Neuronal stem cell (in vitro differentiated cells): ENCODE measurements at regions not wholly inside any gene's neighbourhood (a gene's known extent, or its start where the extent isn't known, plus 50 kb on each side); places are given as distances from the start of the nearest gene placed in this dataset.

Experiments
- DNase-seq: peaks from one replicate; pipeline ENCODE4 v3.0.0-alpha.2; 2013; ENCODE audit warnings: low spot score
- H2AFZ ChIP-seq: one replicate; pipeline ENCODE4 v1.6.1; 2013; ENCODE audit warnings: mild to moderate bottlenecking, low read length, inconsistent platforms
- H2AK5ac ChIP-seq: 2 replicates; pipeline ENCODE4 v1.6.1; 2013; ENCODE audit warnings: low read depth, mild to moderate bottlenecking, inconsistent platforms, low read length, moderate library complexity, mixed read lengths
- H2BK120ac ChIP-seq: 2 replicates; pipeline ENCODE4 v1.6.1; 2013; ENCODE audit warnings: low read depth, mild to moderate bottlenecking, inconsistent platforms, low read length, moderate library complexity, mixed read lengths
- H2BK12ac ChIP-seq: one replicate; pipeline ENCODE4 v1.6.1; 2013; ENCODE audit warnings: low read length, inconsistent platforms
- H2BK15ac ChIP-seq: 2 replicates; pipeline ENCODE4 v1.6.1; 2013; ENCODE audit warnings: mild to moderate bottlenecking, low read length, inconsistent platforms, mixed read lengths
- H2BK5ac ChIP-seq: one replicate; pipeline ENCODE4 v1.6.1; 2013; ENCODE audit warnings: inconsistent platforms, mild to moderate bottlenecking, low read length, moderate library complexity
- H3K14ac ChIP-seq: one replicate; pipeline ENCODE4 v1.6.1; 2013; ENCODE audit warnings: low read length, inconsistent platforms
- H3K18ac ChIP-seq: 2 replicates; pipeline ENCODE4 v1.6.1; 2013; ENCODE audit warnings: low read length, inconsistent platforms
- H3K23ac ChIP-seq: 2 replicates; pipeline ENCODE4 v1.6.1; 2013; ENCODE audit warnings: low read depth, mild to moderate bottlenecking, mixed read lengths, low read length, inconsistent platforms; ENCODE audit not compliant: poor library complexity
- H3K27ac ChIP-seq: replicated peaks from 3 replicates; pipeline ENCODE4 v1.5.1; 2013; ENCODE audit warnings: low read length, inconsistent platforms
- H3K27me3 ChIP-seq, 3 experiments: 2 replicates each; pipeline ENCODE4 v1.6.1; 2013; ENCODE audit warnings: low read length in 3 of 3, mild to moderate bottlenecking in 2 of 3, inconsistent platforms in 1 of 3, low read depth in 1 of 3, mixed read lengths in 1 of 3, moderate library complexity in 1 of 3; ENCODE audit not compliant: control insufficient read depth in 3 of 3, insufficient read depth in 3 of 3
- H3K36me3 ChIP-seq, 2 donors: replicated peaks in 1 of 2; 2 replicates each; pipeline ENCODE4 v1.6.1; 2013; ENCODE audit warnings: low read length in 2 of 2; ENCODE audit not compliant: control insufficient read depth in 2 of 2, insufficient read depth in 2 of 2
- H3K4ac ChIP-seq: 2 replicates; pipeline ENCODE4 v1.6.1; 2013; ENCODE audit warnings: inconsistent platforms, mild to moderate bottlenecking, low read length, moderate library complexity
- H3K4me1 ChIP-seq, 2 donors: 1 replicate in 1 of 2; 2 replicates in 1 of 2; pipeline ENCODE4 v1.6.1; 2013; ENCODE audit warnings: low read length in 2 of 2, low read depth in 1 of 2; ENCODE audit not compliant: control insufficient read depth in 2 of 2, insufficient read depth in 1 of 2
- H3K4me2 ChIP-seq: one replicate; pipeline ENCODE4 v1.6.1; 2013; ENCODE audit warnings: mild to moderate bottlenecking, low read length, inconsistent platforms; ENCODE audit not compliant: insufficient read depth, poor library complexity, severe bottlenecking
- H3K4me3 ChIP-seq, 2 donors: 2 replicates each; pipeline ENCODE4 v1.5.1; 2013; ENCODE audit warnings: low read length in 2 of 2, mild to moderate bottlenecking in 2 of 2, inconsistent platforms in 1 of 2, moderate library complexity in 1 of 2
- H3K79me1 ChIP-seq: one replicate; pipeline ENCODE4 v1.6.1; 2013; ENCODE audit warnings: low read depth, mild to moderate bottlenecking, inconsistent platforms, low read length, moderate library complexity
- H3K9ac ChIP-seq: one replicate; pipeline ENCODE4 v1.6.1; 2013; ENCODE audit warnings: mild to moderate bottlenecking, low read depth, low read length, inconsistent platforms; ENCODE audit not compliant: poor library complexity
- H3K9me3 ChIP-seq, 2 donors: replicated peaks in 1 of 2; 2 replicates each; pipeline versions ENCODE3 to v1.6.1; 2013; ENCODE audit warnings: low read length in 2 of 2, mild to moderate bottlenecking in 2 of 2, inconsistent platforms in 1 of 2, low read depth in 1 of 2, mixed read lengths in 1 of 2, moderate library complexity in 1 of 2; ENCODE audit not compliant: control insufficient read depth in 2 of 2, insufficient read depth in 1 of 2
- H4K8ac ChIP-seq: one replicate; pipeline ENCODE4 v1.6.1; 2013; ENCODE audit warnings: low read depth, mild to moderate bottlenecking, inconsistent platforms, low read length, moderate library complexity
- H4K91ac ChIP-seq: one replicate; pipeline ENCODE4 v1.6.1; 2013; ENCODE audit warnings: low read length, low read depth, mild to moderate bottlenecking, inconsistent platforms; ENCODE audit not compliant: poor library complexity
- WGBS, 2 donors: extraction: QIAGEN DNeasy Blood & Tissue Kit; methylation state at CpG; one replicate each; pipeline ENCODE4 v1.1.7; 2013; ENCODE audit warnings: missing lambda C conversion rate in 2 of 2, mixed read lengths in 1 of 2; ENCODE audit not compliant: insufficient read length in 2 of 2, insufficient replicate concordance in 1 of 2; ENCODE audit errors: extremely low coverage in 2 of 2; 5-methylcytosine and 5-hydroxymethylcytosine counted together

- H2AFZ ChIP-seq = no peak overlapping the region
- H3K14ac ChIP-seq = no peak overlapping the region
- H3K4me1 ChIP-seq = peaks cover 0 to 3% of the 10 kb centered on the region in 2 donors
- no peak overlapping the region for H3K4me3 ChIP-seq
- no peaks in the 10 kb centered on the region for H3K36me3 ChIP-seq
- no peaks in the 10 kb centered on the region for H3K79me1 ChIP-seq
- H4K91ac ChIP-seq = no peak overlapping the region
- no peak overlapping the region for H3K9ac ChIP-seq
- H3K18ac ChIP-seq = no peak overlapping the region
- no peak overlapping the region for H3K23ac ChIP-seq
- no peak overlapping the region for H3K4ac ChIP-seq
- no peak overlapping the region for H3K27ac ChIP-seq
- no peaks in the 10 kb centered on the region for H3K9me3 ChIP-seq
- H3K27me3 ChIP-seq = no peaks in the 10 kb centered on the region
- no peak overlapping the region for H4K8ac ChIP-seq
- H3K4me2 ChIP-seq = no peak overlapping the region
- H2BK120ac ChIP-seq = no peak overlapping the region
- H2BK12ac ChIP-seq = no peak overlapping the region
- DNase-seq = no peak
- H2BK5ac ChIP-seq = no peak overlapping the region
- H2BK15ac ChIP-seq = no peak overlapping the region
- H2AK5ac ChIP-seq = no peak overlapping the region
These were observed 2772.2 kb downstream of the PCDH9 start for GRCh38 chr13:64457976-64458375.

- no peak overlapping the region for H3K27ac ChIP-seq
- WGBS, 2 donors = no CpG with 5 or more reads among the region's 2 CpGs
- H4K91ac ChIP-seq = no peak overlapping the region
- peaks cover 0 to 3% of the 10 kb centered on the region in 2 donors for H3K4me1 ChIP-seq
- H3K79me1 ChIP-seq = no peaks in the 10 kb centered on the region
- DNase-seq = no peak
- no peaks in the 10 kb centered on the region for H3K27me3 ChIP-seq
- no peak overlapping the region for H2BK15ac ChIP-seq
- H2BK12ac ChIP-seq = no peak overlapping the region
- no peak overlapping the region for H3K4ac ChIP-seq
- H3K4me2 ChIP-seq = no peak overlapping the region
- H4K8ac ChIP-seq = no peak overlapping the region
- H3K18ac ChIP-seq = no peak overlapping the region
- H3K23ac ChIP-seq = no peak overlapping the region
- no peak overlapping the region for H3K14ac ChIP-seq
- H2BK120ac ChIP-seq = no peak overlapping the region
- H3K9ac ChIP-seq = no peak overlapping the region
- H3K36me3 ChIP-seq = no peaks in the 10 kb centered on the region
- H3K9me3 ChIP-seq = no peaks in the 10 kb centered on the region
- no peak overlapping the region for H2BK5ac ChIP-seq
- no peak overlapping the region for H3K4me3 ChIP-seq
- no peak overlapping the region for H2AK5ac ChIP-seq
- peak overlapping the region; percentile 24 for H2AFZ ChIP-seq
These were observed 2775.0 kb downstream of the PCDH9 start for GRCh38 chr13:64455124-64455523.

- Histone ChIP-seq H3K36me3 (no peaks in the 10 kb centered on the region), H3K23ac (no peak overlapping the region), H2AK5ac (no peak overlapping the region), H3K14ac (no peak overlapping the region), H3K27me3 (no peaks in the 10 kb centered on the region), H3K4me3 (no peak overlapping the region), H2BK120ac (no peak overlapping the region), H3K9me3 (no peaks in the 10 kb centered on the region), H3K9ac (no peak overlapping the region), H3K79me1 (no peaks in the 10 kb centered on the region), H3K27ac (no peak overlapping the region), H4K91ac (no peak overlapping the region), H3K4ac (no peak overlapping the region), H3K18ac (no peak overlapping the region), H2AFZ (peak overlapping the region; percentile 68), H4K8ac (no peak overlapping the region), H2BK12ac (no peak overlapping the region), H3K4me1 (peaks cover 0 to 3% of the 10 kb centered on the region in 2 donors), H2BK15ac (no peak overlapping the region), H2BK5ac (no peak overlapping the region), H3K4me2 (no peak overlapping the region)
- peak; percentile 14 for DNase-seq
- WGBS, 2 donors = no CpG with 5 or more reads among the region's 4 CpGs
These were observed 2776.3 kb downstream of the PCDH9 start for GRCh38 chr13:64453831-64454230.

- Histone ChIP-seq H3K79me1 (no peaks in the 10 kb centered on the region), H3K14ac (no peak overlapping the region), H3K9ac (no peak overlapping the region), H3K18ac (no peak overlapping the region), H2AFZ (no peak overlapping the region), H2BK120ac (no peak overlapping the region), H3K27ac (no peak overlapping the region), H4K8ac (no peak overlapping the region), H3K4ac (no peak overlapping the region), H3K23ac (no peak overlapping the region), H2AK5ac (no peak overlapping the region), H2BK12ac (no peak overlapping the region), H4K91ac (no peak overlapping the region), H3K4me2 (no peak overlapping the region), H3K27me3 (no peaks in the 10 kb centered on the region), H3K36me3 (no peaks in the 10 kb centered on the region), H2BK5ac (no peak overlapping the region), H3K4me3 (no peak overlapping the region), H2BK15ac (no peak overlapping the region), H3K9me3 (no peaks in the 10 kb centered on the region), H3K4me1 (no peaks in the 10 kb centered on the region)
- no peak for DNase-seq
- no CpG with 5 or more reads among the region's 2 CpGs for WGBS, 2 donors
These were observed 2783.8 kb downstream of the PCDH9 start for GRCh38 chr13:64446372-64446771.
